Upper lobe of left lung (tissue), 6 donors: ENCODE measurements at regions not wholly inside any gene's neighbourhood (a gene's known extent, or its start where the extent isn't known, plus 50 kb on each side); places are given as distances from the start of the nearest gene placed in this dataset.

Experiments used
- ATAC-seq, 2 donors: fragments of 200-7000 bp; cut with Tn5 transposase; one replicate each; pipeline ENCODE4 v1.9.1; 2022; ENCODE audit warnings: mild to moderate bottlenecking in 2 of 2, moderate library complexity in 2 of 2; ENCODE audit not compliant: low FRiP score in 2 of 2
- DNase-seq, 2 donors: peaks; one replicate each; pipeline ENCODE4 v3.0.0-alpha.2; 2019 to 2020
- H3K27ac ChIP-seq, 4 donors: fragments of 200-600 bp; sonication (generic); one replicate each; pipeline ENCODE4 v1.5.1; 2016 to 2019
- H3K27me3 ChIP-seq, 4 donors: fragments of 200-600 bp; sonication (generic); one replicate each; pipeline ENCODE4 v1.5.1; 2017 to 2019
- H3K36me3 ChIP-seq, 4 donors: fragments of 200-600 bp; sonication (generic); one replicate each; pipeline ENCODE4 v1.5.1; 2016 to 2019
- H3K4me1 ChIP-seq, 4 donors: fragments of 200-600 bp; sonication (generic); one replicate each; pipeline ENCODE4 v1.5.1; 2018 to 2019
- H3K4me3 ChIP-seq, 4 donors: fragments of 200-600 bp; sonication (generic); one replicate each; pipeline ENCODE4 v1.5.1; 2017 to 2019; ENCODE audit warnings: mild to moderate bottlenecking in 2 of 4, moderate library complexity in 1 of 4
- H3K9me3 ChIP-seq, 4 donors: fragments of 200-600 bp; sonication (generic); one replicate each; pipeline ENCODE4 v1.5.1; 2018 to 2019
- EP300 ChIP-seq, 4 donors: sonication (generic); formaldehyde crosslinking; IDR thresholded peaks; one replicate each; pipeline ENCODE4 v1.5.1; 2017; ENCODE audit warnings: antibody characterized with exemption in 4 of 4, control low read depth in 2 of 4
- POLR2A ChIP-seq, 4 donors: fragments of 450-650 bp; IDR thresholded peaks; one replicate each; pipeline ENCODE4 v1.5.1; 2016 to 2017; ENCODE audit warnings: antibody characterized with exemption in 4 of 4, mild to moderate bottlenecking in 2 of 4
- POLR2AphosphoS5 ChIP-seq, 2 donors: sonication (generic); formaldehyde crosslinking; IDR thresholded peaks; one replicate each; pipeline ENCODE4 v1.5.1; 2017; ENCODE audit warnings: antibody characterized with exemption in 2 of 2
- WGBS, 2 donors: methylation state at CpG; one replicate each; pipeline ENCODE4 v1.1.5; 2017 to 2018; 5-methylcytosine and 5-hydroxymethylcytosine counted together
- TF ChIP-seq, protein P1 (sequence below), 6 experiments: fragments of 450-650 bp in 4 of 6; fragments of 200-600 bp in 2 of 6; sonication (generic) in 2 of 6; IDR thresholded peaks; one replicate each; pipeline ENCODE4 v1.5.1; 2016 to 2019; ENCODE audit warnings: antibody characterized with exemption in 6 of 6
- donor health status: DM: no; HTN: no; CAD: no; lungs with moderate emphysema.
- donor health status: DM: no; HTN: yes; CAD: no; lungs with severe emphysema.

GRCh38 chr2:123928358-123928757 is 96.7 kb upstream of the CNTNAP5 start:
- no peak for DNase-seq

GRCh38 chr2:123935405-123935804 is 89.7 kb upstream of the CNTNAP5 start:
- 91% methylated on average over 4 of the region's 4 CpGs; no CpG with 5 or more reads in 1 of the 2 donors for WGBS, 2 donors
- ATAC-seq: no peak
- Histone ChIP-seq H3K27me3 (no peaks in the 10 kb centered on the region), H3K27ac (no peak overlapping the region), H3K4me3 (no peak overlapping the region), H3K36me3 (no peaks in the 10 kb centered on the region), H3K9me3 (no peaks in the 10 kb centered on the region), H3K4me1 (no peaks in the 10 kb centered on the region)
- TF ChIP-seq POLR2A (IDR thresholded peaks at IDR 0.05): no peak
- TF ChIP-seq POLR2AphosphoS5 (IDR thresholded peaks at IDR 0.05): no peak
- TF ChIP-seq, protein P1, sequence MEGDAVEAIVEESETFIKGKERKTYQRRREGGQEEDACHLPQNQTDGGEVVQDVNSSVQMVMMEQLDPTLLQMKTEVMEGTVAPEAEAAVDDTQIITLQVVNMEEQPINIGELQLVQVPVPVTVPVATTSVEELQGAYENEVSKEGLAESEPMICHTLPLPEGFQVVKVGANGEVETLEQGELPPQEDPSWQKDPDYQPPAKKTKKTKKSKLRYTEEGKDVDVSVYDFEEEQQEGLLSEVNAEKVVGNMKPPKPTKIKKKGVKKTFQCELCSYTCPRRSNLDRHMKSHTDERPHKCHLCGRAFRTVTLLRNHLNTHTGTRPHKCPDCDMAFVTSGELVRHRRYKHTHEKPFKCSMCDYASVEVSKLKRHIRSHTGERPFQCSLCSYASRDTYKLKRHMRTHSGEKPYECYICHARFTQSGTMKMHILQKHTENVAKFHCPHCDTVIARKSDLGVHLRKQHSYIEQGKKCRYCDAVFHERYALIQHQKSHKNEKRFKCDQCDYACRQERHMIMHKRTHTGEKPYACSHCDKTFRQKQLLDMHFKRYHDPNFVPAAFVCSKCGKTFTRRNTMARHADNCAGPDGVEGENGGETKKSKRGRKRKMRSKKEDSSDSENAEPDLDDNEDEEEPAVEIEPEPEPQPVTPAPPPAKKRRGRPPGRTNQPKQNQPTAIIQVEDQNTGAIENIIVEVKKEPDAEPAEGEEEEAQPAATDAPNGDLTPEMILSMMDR (IDR thresholded peaks at IDR 0.05): no peak
- TF ChIP-seq EP300 (IDR thresholded peaks at IDR 0.05): no peak
- no peak for DNase-seq

More at GRCh38 chr2:123928358-123928757, 96.7 kb upstream of the CNTNAP5 start:
- H3K27ac ChIP-seq: no peak overlapping the region
- no peak for TF ChIP-seq POLR2A (IDR thresholded peaks at IDR 0.05)
- H3K36me3 ChIP-seq: no peaks in the 10 kb centered on the region
- 19 to 43% methylated on average over 2 of the region's 2 CpGs for WGBS, 2 donors
- H3K9me3 ChIP-seq: peaks cover 0 to 5% (median under 1%) of the 10 kb centered on the region in 4 donors
- no peaks in the 10 kb centered on the region for H3K4me1 ChIP-seq
- no peak for ATAC-seq
- H3K27me3 ChIP-seq: no peaks in the 10 kb centered on the region
- H3K4me3 ChIP-seq: no peak overlapping the region

GRCh38 chr2:123953846-123954245 is 71.2 kb upstream of the CNTNAP5 start:
- Histone ChIP-seq H3K27me3 (no peaks in the 10 kb centered on the region), H3K9me3 (no peaks in the 10 kb centered on the region), H3K4me1 (no peaks in the 10 kb centered on the region), H3K4me3 (no peak overlapping the region), H3K27ac (no peak overlapping the region), H3K36me3 (no peaks in the 10 kb centered on the region)
- ATAC-seq (no peak), DNase-seq (no peak)
- WGBS, 2 donors: 89 to 91% methylated on average over 2 of the region's 2 CpGs
- no peak for TF ChIP-seq EP300 (IDR thresholded peaks at IDR 0.05)
- TF ChIP-seq, protein P1 (IDR thresholded peaks at IDR 0.05): no peak
- TF ChIP-seq POLR2A (IDR thresholded peaks at IDR 0.05): no peak

DNA sequence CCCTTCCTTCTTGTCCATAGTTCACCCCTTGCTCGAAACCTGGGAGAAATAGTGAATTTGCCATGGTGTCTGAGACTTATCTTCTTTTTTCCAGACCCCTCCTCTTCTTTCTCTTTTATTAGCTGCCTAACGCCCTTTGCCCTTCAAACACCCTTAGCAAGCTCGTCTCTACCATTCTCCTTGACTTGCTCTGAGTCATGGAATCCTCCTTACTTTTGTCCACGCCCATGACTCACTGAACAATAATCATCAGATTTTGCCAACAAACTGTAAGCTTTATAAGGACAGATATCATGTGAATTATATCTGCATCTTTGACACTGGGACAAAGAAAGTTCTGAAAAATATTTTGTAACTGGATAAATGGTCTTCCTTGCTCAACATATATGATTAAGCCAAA is 67.1 kb upstream of the CNTNAP5 start:
- TF ChIP-seq, protein P1 (IDR thresholded peaks at IDR 0.05): no peak
- TF ChIP-seq EP300 (IDR thresholded peaks at IDR 0.05) (no peak), POLR2AphosphoS5 (IDR thresholded peaks at IDR 0.05) (no peak), POLR2A (IDR thresholded peaks at IDR 0.05) (no peak)
- Histone ChIP-seq H3K4me3 (no peak overlapping the region), H3K36me3 (no peaks in the 10 kb centered on the region), H3K4me1 (no peaks in the 10 kb centered on the region), H3K9me3 (no peaks in the 10 kb centered on the region), H3K27me3 (no peaks in the 10 kb centered on the region), H3K27ac (no peak overlapping the region)
- 64 to 70% methylated on average over 4 of the region's 4 CpGs for WGBS, 2 donors
- DNase-seq (no peak), ATAC-seq (no peak)

GRCh38 chr2:123961576-123961975 is 63.5 kb upstream of the CNTNAP5 start:
- ATAC-seq (no peak), DNase-seq (no peak)
- no peaks in the 10 kb centered on the region for H3K9me3 ChIP-seq
- no peaks in the 10 kb centered on the region for H3K4me1 ChIP-seq
- no peak overlapping the region for H3K4me3 ChIP-seq
- H3K36me3 ChIP-seq: no peaks in the 10 kb centered on the region
- TF ChIP-seq POLR2A (IDR thresholded peaks at IDR 0.05) (no peak), EP300 (IDR thresholded peaks at IDR 0.05) (no peak), POLR2AphosphoS5 (IDR thresholded peaks at IDR 0.05) (no peak)
- TF ChIP-seq, protein P1 (IDR thresholded peaks at IDR 0.05): no peak
- no peaks in the 10 kb centered on the region for H3K27me3 ChIP-seq
- H3K27ac ChIP-seq: no peak overlapping the region
